ENCODE measurements at regions not wholly inside any gene's neighbourhood (a gene's known extent, or its start where the extent isn't known, plus 50 kb on each side); places are given as distances from the start of the nearest gene placed in this dataset.

DNA sequence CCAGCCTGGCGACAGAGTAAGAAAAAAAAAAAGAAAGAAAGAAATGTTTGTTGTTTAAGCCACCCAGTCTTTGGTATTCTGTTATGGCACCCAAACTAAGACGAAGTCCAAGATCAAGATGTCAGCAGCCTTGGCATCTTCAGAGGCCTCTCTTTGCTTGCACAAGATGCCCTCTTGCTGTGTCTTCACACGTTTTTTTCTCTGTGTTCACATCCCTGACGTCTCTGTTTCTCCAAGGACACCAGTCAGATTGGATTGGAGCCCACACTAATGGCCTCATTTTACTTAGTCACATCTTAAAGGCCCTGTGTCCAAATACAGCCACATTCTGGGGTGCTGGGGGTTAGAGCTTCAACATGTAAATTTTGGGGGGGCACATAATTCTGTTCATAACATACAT lies 380.9 kb downstream of the GJA1 start (continued):
- TF ChIP-seq, protein P1, sequence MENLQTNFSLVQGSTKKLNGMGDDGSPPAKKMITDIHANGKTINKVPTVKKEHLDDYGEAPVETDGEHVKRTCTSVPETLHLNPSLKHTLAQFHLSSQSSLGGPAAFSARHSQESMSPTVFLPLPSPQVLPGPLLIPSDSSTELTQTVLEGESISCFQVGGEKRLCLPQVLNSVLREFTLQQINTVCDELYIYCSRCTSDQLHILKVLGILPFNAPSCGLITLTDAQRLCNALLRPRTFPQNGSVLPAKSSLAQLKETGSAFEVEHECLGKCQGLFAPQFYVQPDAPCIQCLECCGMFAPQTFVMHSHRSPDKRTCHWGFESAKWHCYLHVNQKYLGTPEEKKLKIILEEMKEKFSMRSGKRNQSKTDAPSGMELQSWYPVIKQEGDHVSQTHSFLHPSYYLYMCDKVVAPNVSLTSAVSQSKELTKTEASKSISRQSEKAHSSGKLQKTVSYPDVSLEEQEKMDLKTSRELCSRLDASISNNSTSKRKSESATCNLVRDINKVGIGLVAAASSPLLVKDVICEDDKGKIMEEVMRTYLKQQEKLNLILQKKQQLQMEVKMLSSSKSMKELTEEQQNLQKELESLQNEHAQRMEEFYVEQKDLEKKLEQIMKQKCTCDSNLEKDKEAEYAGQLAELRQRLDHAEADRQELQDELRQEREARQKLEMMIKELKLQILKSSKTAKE (IDR thresholded peaks at IDR 0.05; ENCODE audit: low read depth, poor library complexity, severe bottlenecking) = no peak
- TF ChIP-seq ZNF274 (IDR thresholded peaks at IDR 0.05; ENCODE audit: insufficient read depth, insufficient read length) = no peak
- no peak for TF ChIP-seq SREBF1 (IDR thresholded peaks at IDR 0.05; ENCODE audit: low read length)
- TF ChIP-seq, protein P2, sequence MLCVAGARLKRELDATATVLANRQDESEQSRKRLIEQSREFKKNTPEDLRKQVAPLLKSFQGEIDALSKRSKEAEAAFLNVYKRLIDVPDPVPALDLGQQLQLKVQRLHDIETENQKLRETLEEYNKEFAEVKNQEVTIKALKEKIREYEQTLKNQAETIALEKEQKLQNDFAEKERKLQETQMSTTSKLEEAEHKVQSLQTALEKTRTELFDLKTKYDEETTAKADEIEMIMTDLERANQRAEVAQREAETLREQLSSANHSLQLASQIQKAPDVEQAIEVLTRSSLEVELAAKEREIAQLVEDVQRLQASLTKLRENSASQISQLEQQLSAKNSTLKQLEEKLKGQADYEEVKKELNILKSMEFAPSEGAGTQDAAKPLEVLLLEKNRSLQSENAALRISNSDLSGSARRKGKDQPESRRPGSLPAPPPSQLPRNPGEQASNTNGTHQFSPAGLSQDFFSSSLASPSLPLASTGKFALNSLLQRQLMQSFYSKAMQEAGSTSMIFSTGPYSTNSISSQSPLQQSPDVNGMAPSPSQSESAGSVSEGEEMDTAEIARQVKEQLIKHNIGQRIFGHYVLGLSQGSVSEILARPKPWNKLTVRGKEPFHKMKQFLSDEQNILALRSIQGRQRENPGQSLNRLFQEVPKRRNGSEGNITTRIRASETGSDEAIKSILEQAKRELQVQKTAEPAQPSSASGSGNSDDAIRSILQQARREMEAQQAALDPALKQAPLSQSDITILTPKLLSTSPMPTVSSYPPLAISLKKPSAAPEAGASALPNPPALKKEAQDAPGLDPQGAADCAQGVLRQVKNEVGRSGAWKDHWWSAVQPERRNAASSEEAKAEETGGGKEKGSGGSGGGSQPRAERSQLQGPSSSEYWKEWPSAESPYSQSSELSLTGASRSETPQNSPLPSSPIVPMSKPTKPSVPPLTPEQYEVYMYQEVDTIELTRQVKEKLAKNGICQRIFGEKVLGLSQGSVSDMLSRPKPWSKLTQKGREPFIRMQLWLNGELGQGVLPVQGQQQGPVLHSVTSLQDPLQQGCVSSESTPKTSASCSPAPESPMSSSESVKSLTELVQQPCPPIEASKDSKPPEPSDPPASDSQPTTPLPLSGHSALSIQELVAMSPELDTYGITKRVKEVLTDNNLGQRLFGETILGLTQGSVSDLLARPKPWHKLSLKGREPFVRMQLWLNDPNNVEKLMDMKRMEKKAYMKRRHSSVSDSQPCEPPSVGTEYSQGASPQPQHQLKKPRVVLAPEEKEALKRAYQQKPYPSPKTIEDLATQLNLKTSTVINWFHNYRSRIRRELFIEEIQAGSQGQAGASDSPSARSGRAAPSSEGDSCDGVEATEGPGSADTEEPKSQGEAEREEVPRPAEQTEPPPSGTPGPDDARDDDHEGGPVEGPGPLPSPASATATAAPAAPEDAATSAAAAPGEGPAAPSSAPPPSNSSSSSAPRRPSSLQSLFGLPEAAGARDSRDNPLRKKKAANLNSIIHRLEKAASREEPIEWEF (IDR thresholded peaks at IDR 0.05; ENCODE audit: insufficient replicate concordance, low read depth, low read length) = no peak
- TF ChIP-seq, protein P3, sequence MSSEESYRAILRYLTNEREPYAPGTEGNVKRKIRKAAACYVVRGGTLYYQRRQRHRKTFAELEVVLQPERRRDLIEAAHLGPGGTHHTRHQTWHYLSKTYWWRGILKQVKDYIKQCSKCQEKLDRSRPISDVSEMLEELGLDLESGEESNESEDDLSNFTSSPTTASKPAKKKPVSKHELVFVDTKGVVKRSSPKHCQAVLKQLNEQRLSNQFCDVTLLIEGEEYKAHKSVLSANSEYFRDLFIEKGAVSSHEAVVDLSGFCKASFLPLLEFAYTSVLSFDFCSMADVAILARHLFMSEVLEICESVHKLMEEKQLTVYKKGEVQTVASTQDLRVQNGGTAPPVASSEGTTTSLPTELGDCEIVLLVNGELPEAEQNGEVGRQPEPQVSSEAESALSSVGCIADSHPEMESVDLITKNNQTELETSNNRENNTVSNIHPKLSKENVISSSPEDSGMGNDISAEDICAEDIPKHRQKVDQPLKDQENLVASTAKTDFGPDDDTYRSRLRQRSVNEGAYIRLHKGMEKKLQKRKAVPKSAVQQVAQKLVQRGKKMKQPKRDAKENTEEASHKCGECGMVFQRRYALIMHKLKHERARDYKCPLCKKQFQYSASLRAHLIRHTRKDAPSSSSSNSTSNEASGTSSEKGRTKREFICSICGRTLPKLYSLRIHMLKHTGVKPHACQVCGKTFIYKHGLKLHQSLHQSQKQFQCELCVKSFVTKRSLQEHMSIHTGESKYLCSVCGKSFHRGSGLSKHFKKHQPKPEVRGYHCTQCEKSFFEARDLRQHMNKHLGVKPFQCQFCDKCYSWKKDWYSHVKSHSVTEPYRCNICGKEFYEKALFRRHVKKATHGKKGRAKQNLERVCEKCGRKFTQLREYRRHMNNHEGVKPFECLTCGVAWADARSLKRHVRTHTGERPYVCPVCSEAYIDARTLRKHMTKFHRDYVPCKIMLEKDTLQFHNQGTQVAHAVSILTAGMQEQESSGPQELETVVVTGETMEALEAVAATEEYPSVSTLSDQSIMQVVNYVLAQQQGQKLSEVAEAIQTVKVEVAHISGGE (CRISPR knock-in tag; IDR thresholded peaks at IDR 0.05) = no peak

Measured in GM12878 (cell line).